K562 (cell line): ENCODE measurements at regions not wholly inside any gene's neighbourhood (a gene's known extent, or its start where the extent isn't known, plus 50 kb on each side); places are given as distances from the start of the nearest gene placed in this dataset.

Source experiments
- BMI1 ChIP-seq: fragments of 150-350 bp; IDR thresholded peaks from 2 replicates; pipeline ENCODE4 v1.6.1; 2014; ENCODE audit warnings: low read length
- CBX2 ChIP-seq: fragments of 200-600 bp; sonication (generic); IDR thresholded peaks from one replicate; pipeline ENCODE4 v1.6.1; 2012; ENCODE audit warnings: mild to moderate bottlenecking, low read length, inconsistent platforms; ENCODE audit not compliant: insufficient read depth, poor library complexity, severe bottlenecking
- ESRRB ChIP-seq: fragments of 250-450 bp; sonication (Bioruptor Pico); IDR thresholded peaks from 2 replicates; pipeline ENCODE4 v1.5.0; 2020; ENCODE audit warnings: mild to moderate bottlenecking, moderate library complexity, borderline replicate concordance
- FIP1L1 ChIP-seq: fragments of 200-400 bp; formaldehyde crosslinking; IDR thresholded peaks from 2 replicates; pipeline ENCODE4 v1.6.1; 2018; ENCODE audit warnings: mild to moderate bottlenecking, low read depth, low read length; ENCODE audit not compliant: poor library complexity, severe bottlenecking
- GABPB2 ChIP-seq: fragments of 250-450 bp; sonication (Bioruptor Pico); conservative IDR thresholded peaks from 2 replicates; pipeline ENCODE4 v1.5.1; 2021; ENCODE audit warnings: mild to moderate bottlenecking
- GTF2E2 ChIP-seq: fragments of 200-800 bp; sonication (Bioruptor generic); IDR thresholded peaks from 2 replicates; pipeline ENCODE4 v1.6.1; 2016; ENCODE audit warnings: missing genetic modification characterization, missing compliant biosample characterization
- HDAC3 ChIP-seq: fragments of 450-650 bp; IDR thresholded peaks from 2 replicates; pipeline ENCODE4 v1.6.1; 2018; ENCODE audit warnings: borderline replicate concordance, mild to moderate bottlenecking, moderate library complexity; ENCODE audit not compliant: partially characterized antibody
- HMBOX1 ChIP-seq: sonication (generic); IDR thresholded peaks from 2 replicates; pipeline ENCODE4 v1.6.1; 2016
- KLF6 ChIP-seq: fragments of 250-450 bp; sonication (Bioruptor Pico); IDR thresholded peaks from 2 replicates; pipeline ENCODE4 v1.4.0; 2020; ENCODE audit warnings: mild to moderate bottlenecking, moderate library complexity, borderline replicate concordance
- POLR2AphosphoS2 ChIP-seq: IDR thresholded peaks from 2 replicates; pipeline ENCODE4 v1.6.1; 2012; ENCODE audit warnings: low read length, improper control_type of control experiment
- POLR3G ChIP-seq: IDR thresholded peaks from 2 replicates; pipeline ENCODE4 v1.6.1; 2011; ENCODE audit not compliant: insufficient read length, insufficient replicate concordance; ENCODE audit errors: extremely low read depth
- RBM17 ChIP-seq: fragments of 200-400 bp; formaldehyde crosslinking; IDR thresholded peaks from 2 replicates; pipeline ENCODE4 v1.6.1; 2017; ENCODE audit warnings: low read depth, mild to moderate bottlenecking, low read length, borderline replicate concordance
- SAFB ChIP-seq: fragments of 200-400 bp; formaldehyde crosslinking; IDR thresholded peaks from 2 replicates; pipeline ENCODE4 v1.6.1; 2017; ENCODE audit warnings: low read depth, low read length, borderline replicate concordance
- SAP30 ChIP-seq: fragments of 200-600 bp; sonication (generic); IDR thresholded peaks from 2 replicates; pipeline ENCODE4 v1.6.1; 2012; ENCODE audit warnings: borderline replicate concordance, low read depth, mild to moderate bottlenecking, moderate library complexity, low read length, control low read depth, inconsistent platforms; ENCODE audit not compliant: insufficient read depth, poor library complexity, severe bottlenecking
- SMAD2 ChIP-seq: fragments of 150-350 bp; IDR thresholded peaks from 2 replicates; pipeline ENCODE4 v1.6.1; 2014; ENCODE audit warnings: low read depth, mild to moderate bottlenecking, low read length
- SP2 ChIP-seq: IDR thresholded peaks from 2 replicates; pipeline ENCODE4 v1.6.1; 2011; ENCODE audit warnings: mild to moderate bottlenecking, low read depth, low read length, moderate library complexity; ENCODE audit not compliant: poor library complexity, severe bottlenecking; ENCODE audit errors: extremely low read depth
- TBP ChIP-seq: optimal IDR thresholded peaks from 2 replicates; pipeline ENCODE3; 2011; ENCODE audit warnings: low read depth, low read length, improper control_type of control experiment
- TOE1 ChIP-seq, 2 experiments: fragments of 450-650 bp in 1 of 2; sonication (generic) in 1 of 2; formaldehyde crosslinking in 1 of 2; IDR thresholded peaks; 2 replicates each; pipeline versions ENCODE4 v1.7.1 to v1.8.0; 2016 to 2022; ENCODE audit warnings: borderline replicate concordance in 2 of 2, mild to moderate bottlenecking in 2 of 2, antibody characterized with exemption in 1 of 2, inconsistent platforms in 1 of 2, low read depth in 1 of 2, missing genetic modification reagents in 1 of 2, moderate library complexity in 1 of 2
- WHSC1 ChIP-seq: IDR thresholded peaks from one replicate; pipeline ENCODE4 v1.6.1; 2012; ENCODE audit warnings: low read length, control low read depth, inconsistent platforms
- ZNF316 ChIP-seq: fragments of 450-650 bp; IDR thresholded peaks from 2 replicates; pipeline ENCODE4 v1.6.1; 2016
- ZNF785 ChIP-seq: fragments of 250-450 bp; sonication (Bioruptor Pico); IDR thresholded peaks from 2 replicates; pipeline ENCODE4 v1.4.0; 2020; ENCODE audit warnings: mild to moderate bottlenecking
- TF ChIP-seq, protein P1 (sequence below): sonication (generic); formaldehyde crosslinking; IDR thresholded peaks from 2 replicates; pipeline ENCODE4 v1.8.0; 2023; ENCODE audit warnings: mild to moderate bottlenecking, missing genetic modification reagents
- TF ChIP-seq, protein P2 (sequence below): fragments of 250-450 bp; sonication (Bioruptor Pico); IDR thresholded peaks from 2 replicates; pipeline ENCODE4 v1.4.0; 2020; ENCODE audit warnings: mild to moderate bottlenecking, moderate library complexity, borderline replicate concordance

GRCh38 chr6:27772261-27773001, 139.8 kb downstream of the OR2B2 start (continued):
- TF ChIP-seq, protein P1, sequence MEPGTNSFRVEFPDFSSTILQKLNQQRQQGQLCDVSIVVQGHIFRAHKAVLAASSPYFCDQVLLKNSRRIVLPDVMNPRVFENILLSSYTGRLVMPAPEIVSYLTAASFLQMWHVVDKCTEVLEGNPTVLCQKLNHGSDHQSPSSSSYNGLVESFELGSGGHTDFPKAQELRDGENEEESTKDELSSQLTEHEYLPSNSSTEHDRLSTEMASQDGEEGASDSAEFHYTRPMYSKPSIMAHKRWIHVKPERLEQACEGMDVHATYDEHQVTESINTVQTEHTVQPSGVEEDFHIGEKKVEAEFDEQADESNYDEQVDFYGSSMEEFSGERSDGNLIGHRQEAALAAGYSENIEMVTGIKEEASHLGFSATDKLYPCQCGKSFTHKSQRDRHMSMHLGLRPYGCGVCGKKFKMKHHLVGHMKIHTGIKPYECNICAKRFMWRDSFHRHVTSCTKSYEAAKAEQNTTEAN (CRISPR knock-in tag) = 0 out of 2 replicates have a peak, but pooled peaks have one; percentile 38
- TF ChIP-seq SAFB (no peak), SP2 (no peak), KLF6 (CRISPR knock-in tag) (peak; percentile 60; the same call in 1 of the 2 replicates), TOE1 (IDR thresholded peaks at IDR 0.05; ENCODE audit: borderline replicate concordance) (peak; percentile 74; the same call in 1 of the 2 replicates), TOE1 (CRISPR knock-in tag; IDR thresholded peaks at IDR 0.05; ENCODE audit: borderline replicate concordance, low read depth) (no peak; the same call in none of the 2 replicates), GABPB2 (CRISPR knock-in tag) (no peak), SMAD2 (no peak), HDAC3 (no peak), POLR3G (no peak), ZNF316 (peak; percentile 98), CBX2 (no peak), BMI1 (no peak), HMBOX1 (peak; percentile 90; the same call in 1 of the 2 replicates), RBM17 (no peak), WHSC1 (no peak), ESRRB (no peak), SAP30 (no peak), TBP (peak; percentile 52), GTF2E2 (no peak; the same call in 1 of the 2 replicates), POLR2AphosphoS2 (no peak), FIP1L1 (no peak), ZNF785 (CRISPR knock-in tag) (no peak)
- TF ChIP-seq, protein P2, sequence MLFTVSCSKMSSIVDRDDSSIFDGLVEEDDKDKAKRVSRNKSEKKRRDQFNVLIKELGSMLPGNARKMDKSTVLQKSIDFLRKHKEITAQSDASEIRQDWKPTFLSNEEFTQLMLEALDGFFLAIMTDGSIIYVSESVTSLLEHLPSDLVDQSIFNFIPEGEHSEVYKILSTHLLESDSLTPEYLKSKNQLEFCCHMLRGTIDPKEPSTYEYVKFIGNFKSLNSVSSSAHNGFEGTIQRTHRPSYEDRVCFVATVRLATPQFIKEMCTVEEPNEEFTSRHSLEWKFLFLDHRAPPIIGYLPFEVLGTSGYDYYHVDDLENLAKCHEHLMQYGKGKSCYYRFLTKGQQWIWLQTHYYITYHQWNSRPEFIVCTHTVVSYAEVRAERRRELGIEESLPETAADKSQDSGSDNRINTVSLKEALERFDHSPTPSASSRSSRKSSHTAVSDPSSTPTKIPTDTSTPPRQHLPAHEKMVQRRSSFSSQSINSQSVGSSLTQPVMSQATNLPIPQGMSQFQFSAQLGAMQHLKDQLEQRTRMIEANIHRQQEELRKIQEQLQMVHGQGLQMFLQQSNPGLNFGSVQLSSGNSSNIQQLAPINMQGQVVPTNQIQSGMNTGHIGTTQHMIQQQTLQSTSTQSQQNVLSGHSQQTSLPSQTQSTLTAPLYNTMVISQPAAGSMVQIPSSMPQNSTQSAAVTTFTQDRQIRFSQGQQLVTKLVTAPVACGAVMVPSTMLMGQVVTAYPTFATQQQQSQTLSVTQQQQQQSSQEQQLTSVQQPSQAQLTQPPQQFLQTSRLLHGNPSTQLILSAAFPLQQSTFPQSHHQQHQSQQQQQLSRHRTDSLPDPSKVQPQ = no peak
